ENCODE measurements at regions not wholly inside any gene's neighbourhood (a gene's known extent, or its start where the extent isn't known, plus 50 kb on each side); places are given as distances from the start of the nearest gene placed in this dataset.
A peak's percentile ranks its signal among the peaks of the same experiment; 100 is the strongest.

DNA sequence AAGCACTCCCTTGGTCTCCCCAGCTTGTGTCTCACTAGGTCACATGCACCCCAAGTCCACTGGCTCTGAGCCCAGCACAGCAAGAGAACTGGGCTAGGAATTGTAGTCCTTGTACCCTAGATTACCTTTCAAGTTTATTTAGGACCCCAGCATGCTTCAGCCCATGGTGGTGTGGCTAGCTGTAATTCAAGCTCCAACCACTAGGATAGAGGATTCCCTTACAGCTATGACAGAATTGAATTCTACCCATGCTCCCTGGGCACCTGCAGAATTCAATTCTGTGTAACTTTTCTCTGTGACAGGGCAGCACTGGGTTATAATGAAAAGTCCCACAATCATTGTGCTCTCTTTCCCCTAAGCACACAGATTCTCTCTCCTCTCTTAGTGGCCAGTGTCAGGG lies 253.8 kb upstream of the DMD start:
- ATAC-seq (no peak), DNase-seq (no peak)

DNA sequence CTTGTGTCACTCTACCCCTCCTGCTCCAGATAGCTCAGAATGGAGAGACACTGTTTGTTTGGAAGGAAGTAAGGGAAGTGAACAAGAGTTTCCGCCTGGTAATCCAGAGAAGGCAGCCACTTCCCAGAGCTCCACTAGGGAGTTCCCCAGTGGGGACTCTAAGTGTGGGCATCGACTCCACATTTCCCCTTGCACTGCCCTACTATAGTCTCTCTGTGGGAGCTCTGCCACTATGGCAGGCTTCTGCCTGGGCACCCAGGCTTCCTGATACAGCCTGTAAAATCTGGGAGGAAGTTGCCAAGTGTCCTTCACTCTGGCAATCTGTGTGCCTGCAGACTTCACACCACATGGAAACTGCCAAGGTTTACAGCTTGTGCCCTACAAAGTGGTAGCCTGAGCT lies 245.8 kb upstream of the DMD start:
- ATAC-seq (no peak), DNase-seq (no peak)

DNA sequence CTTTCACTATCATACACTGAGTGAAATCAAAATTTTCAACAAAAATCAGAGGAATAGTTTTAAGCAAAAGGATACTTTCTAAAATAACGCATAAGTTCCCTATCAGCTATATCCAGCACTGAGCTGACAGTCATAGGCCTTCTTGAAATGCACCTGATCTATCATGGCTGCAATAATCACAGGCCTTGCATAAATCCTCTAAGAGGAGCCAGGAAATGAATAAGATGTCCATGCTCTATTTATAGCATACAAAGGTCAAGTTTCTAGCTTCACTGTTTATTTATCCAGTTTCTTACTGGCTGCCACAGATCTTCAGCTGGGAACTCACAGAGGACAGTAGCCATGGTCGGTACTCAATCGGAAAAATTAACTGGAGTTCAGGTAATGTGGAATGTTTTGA lies 235.9 kb upstream of the DMD start:
- no peak for DNase-seq

DNA sequence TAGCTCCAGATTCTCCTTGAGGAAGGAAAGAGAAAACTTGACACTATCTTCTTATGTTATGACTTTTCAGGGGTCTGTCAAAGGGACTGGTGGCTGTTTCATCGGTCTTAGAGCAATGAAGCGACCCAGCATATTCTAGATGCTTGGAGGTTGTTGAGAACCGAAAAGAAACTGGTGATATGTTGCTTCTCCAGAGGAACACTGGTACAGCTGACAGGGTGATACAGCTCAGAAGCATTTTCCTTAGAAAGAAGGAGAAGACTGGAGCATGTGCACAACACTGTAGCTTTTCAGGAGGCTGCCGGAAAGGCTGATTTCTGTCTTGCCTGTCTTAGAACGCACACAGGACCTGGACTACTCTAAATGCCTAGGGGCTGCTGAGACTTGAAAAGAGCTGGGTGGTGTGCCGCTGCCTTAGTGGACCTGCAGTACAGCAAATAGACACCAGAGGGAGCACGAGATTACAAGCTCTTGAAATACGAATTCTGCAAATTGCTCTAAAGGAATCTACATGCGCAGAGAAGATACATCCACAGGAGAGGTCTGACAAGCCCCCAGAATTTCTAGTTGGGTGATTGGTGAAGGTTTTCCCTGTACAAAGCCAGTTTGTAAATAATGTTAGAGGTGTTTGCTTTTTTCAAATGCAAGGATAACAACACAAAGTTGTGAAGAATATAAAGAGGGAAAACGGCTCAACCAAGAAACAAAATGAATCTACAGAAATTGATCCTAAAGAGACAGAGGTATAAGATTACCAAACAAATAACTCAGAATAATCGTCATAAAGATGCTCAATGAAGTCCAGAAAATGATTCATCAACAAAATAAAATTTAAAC lies 223.1 kb upstream of the DMD start:
- no peak for ATAC-seq
- peak; percentile 31 for DNase-seq

More for the DNA sequence above, 235.9 kb upstream of the DMD start:
- ATAC-seq = no peak

DNA sequence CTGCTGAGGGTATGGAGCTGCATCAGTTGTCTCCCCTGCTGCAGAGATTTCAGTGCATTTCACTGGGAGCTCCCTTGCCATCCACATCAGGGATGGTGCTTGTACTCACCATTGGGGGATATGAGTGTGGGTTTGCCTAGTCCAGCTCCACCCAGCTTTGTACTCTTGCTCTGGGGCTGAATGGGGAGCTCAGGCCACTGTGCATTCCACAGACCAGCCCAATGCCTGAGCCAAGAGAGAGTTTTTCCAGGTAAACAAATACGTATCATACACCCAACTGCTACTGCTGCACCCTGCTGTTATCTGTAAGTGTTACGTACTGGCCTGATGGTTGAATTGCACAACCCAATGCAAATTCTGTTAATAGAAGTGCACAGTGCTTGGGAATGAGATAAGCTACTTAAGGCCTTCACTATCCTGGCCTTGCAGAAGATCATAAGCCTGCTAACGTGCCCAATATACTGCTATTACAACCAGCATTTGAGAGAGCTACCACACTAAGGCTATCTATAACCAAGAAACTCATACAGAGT lies 205.0 kb upstream of the DMD start:
- DNase-seq (no peak), ATAC-seq (no peak)

DNA sequence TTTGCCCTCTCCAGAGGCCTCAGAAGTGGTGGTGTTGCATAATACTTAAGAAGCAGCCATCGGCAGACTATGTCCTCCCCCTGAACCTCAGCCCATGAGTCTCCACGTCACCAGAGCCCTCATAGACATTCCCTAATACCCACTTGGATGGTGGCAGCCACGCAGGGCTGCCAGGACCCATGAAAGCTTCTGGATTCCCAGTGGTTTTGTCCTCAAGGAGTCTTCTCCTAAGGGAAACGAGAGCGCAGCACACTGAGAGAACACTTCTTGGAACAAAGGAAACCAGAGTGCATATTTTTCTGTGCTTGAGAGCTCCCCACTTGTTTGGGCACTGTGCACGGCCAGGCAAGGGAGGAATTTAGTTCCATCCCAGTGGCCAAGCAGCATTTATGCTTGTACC lies 204.1 kb upstream of the DMD start:
- ATAC-seq (no peak), DNase-seq (no peak)

DNA sequence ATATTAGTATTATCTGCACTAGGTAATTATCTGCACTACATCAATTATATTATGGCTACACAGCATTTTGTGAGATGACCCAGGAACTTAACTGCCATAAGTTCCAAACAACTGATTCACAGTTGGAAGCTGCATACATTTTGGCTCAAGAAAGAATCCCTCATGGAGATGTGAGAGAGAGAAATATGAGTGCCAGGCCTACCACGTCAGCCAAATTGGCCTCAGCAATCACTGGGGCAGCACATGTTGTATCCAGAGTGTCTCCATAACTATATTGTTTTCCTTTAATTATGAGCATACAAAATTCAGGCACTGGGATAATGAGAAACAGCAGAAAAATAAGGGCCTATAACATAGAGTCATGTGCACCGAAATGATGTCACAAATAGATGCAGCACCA lies 174.2 kb upstream of the DMD start:
- DNase-seq (no peak), ATAC-seq (no peak)

DNA sequence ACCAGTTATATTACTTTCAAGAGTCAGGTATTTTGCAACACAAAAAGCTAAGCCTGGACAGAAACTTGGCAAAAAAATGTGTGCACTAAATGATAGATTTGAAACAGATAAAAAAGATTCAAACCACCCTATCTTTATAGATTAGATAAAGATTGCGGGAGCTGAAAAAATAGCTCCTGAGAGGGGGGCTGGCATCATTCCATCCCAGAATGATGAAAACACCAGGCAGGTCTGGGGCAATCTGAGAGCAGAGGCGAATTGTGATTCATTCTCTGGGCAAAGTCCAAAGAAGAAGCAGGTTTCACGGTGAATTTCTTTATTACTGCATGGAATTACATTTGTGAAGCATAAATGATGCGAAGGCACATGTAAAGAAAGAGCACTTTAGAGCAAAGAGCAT lies 168.5 kb upstream of the DMD start:
- ATAC-seq (no peak), DNase-seq (no peak)

DNA sequence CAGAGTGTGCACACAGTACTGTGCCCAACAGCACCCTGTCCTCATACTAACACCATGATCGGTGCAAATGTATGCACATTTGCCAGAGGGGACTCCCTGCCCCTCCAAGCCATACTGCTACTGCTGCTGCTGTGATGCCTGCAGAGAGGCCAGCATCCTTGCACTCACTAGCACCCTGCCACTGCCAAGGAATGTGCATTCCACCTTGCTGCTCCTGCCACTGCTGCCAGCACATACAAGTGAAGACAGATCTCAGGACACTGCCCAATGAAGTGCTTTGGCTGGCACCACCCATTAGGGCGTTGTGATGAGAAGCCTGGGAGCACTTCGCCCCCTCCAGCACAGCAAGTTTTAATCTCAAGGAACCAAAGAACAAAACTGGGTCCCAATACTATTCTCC lies 146.3 kb upstream of the DMD start:
- no peak for ATAC-seq
- no peak for DNase-seq

DNA sequence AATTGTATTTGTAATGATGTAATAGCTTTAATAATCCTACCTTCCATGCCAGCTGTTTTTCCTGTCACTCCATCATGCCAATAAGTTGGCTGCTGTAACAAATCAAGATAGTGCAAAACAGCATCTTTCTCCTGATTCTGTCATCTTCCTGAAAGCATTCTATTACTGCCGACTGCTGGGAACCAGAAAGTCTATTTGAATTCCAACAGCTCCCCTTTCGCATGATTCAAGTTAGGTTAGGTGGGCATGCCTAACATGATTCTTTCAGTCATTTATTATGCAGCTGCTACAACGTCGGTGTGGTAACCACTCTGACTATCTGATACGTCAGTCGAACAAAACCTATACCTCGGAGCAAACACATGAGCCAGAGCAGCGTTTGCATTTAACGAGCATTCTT lies 127.9 kb upstream of the DMD start:
- DNase-seq (no peak), ATAC-seq (no peak)

DNA sequence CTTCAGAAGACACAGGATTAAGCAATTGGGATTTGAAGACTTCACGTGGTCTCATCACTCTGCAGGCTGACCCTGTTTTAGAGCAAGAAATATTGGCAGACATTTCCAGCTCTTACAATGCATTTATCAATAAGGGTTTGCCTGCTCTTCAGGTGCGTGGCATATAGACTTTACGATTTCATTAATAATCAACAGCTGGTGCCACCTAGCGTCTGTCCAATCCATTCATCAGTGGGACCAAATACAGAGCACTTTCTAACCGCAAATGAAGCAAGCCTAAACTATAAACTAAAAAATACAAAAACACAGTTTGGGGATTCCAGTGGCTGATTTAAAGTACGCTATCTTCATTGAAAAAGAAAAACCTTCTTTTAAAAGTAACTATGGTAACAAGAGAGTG lies 125.4 kb upstream of the DMD start:
- DNase-seq = no peak
- no peak for ATAC-seq

DNA sequence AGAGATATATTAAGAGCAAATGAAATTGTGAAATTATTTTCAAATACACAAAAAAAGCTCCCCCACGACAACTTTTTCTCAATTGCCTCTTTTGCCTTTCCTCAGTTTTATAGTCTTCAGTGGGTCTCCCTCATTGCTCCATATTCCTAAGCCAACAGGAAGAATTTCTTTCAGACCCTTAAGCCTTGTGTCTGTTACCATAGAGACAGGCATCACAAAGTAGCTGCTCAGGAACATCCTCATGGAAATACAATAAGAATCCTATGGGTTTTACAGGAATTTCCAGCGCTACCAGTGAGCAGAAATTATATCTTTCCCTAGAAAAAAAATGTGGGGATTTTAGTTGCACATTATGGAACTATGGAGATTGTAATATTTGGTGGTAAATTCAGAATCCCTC lies 121.9 kb upstream of the DMD start:
- no peak for DNase-seq
- ATAC-seq = no peak

DNA sequence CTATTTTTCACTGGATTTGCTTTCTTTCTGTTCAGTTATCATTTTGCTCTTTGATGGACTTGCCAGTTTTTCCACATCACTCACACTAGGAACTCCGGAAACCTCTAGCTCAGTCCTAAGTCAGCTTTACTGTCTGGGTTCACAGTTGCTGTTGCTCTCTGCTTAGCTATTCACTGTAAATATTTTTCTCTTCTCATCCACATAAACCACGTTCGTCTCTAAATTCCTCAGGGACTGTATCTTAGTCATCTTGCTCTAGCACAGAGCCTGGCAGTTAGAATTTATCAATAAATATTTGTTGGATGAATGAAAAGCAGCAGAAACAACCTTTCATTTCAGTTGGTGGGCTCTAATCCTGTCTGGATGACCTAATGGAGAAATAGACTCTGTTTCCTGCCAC lies 119.4 kb upstream of the DMD start:
- DNase-seq = no peak

DNA sequence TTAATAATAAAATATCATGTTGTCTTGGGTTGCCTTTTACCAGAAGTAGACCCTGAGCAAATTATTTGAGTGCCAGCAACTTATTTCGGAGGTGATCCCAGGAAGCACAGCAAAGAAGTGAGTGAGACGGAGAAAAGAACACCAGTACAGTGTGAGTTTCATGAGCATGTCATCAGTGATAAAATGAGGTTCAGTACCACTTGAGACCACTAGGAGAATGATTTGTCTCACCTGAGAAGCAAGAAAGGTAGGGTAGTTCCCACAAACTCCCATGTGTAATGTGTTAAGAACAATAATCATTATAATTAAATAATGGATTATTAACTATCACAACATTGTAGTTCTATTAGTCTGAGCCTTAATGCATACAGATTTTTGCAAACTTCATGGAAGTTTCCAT lies 112.8 kb upstream of the DMD start:
- no peak for ATAC-seq
- no peak for DNase-seq

More for the DNA sequence above, 119.4 kb upstream of the DMD start:
- no peak for ATAC-seq

DNA sequence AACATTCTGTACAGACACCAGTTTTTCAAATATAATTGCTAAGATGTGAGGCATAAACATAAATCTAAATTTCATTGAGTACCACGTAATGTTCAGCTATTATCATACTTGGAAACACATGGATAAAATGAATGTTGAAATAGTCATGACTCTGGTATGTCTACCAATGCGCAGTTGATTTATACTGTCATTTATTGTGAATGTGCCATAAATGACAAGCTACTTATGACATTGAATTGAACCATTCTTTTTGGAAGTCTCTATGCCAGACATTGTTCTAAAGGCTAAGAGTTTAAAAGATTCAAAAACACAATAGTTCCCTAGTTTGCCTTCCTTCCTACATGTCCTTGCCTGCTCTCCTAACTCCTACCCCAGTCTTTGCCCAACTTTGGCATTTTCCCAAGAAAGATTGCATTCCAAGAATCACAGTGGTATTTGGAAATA lies 96.6 kb upstream of the DMD start:
- ATAC-seq (no peak), DNase-seq (no peak)

DNA sequence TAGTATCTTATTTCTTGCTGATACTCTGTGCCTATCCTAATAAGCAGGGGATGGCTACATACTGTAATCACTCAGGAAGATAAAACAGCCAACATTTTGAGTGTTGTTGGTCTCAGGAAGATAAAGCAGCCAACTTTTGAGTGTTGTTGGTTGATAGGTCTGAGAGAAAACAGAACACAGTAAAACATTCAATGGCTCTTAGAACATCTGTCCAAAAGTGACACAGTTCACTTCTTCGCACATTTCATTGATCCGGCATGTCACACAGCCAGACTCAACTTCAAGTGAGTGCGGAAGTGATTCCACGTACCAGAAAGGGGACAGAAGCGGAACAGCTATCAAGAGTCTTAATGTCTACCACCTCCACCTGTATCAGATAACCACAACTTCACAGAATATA lies 87.3 kb upstream of the DMD start:
- ATAC-seq (no peak), DNase-seq (no peak)

DNA sequence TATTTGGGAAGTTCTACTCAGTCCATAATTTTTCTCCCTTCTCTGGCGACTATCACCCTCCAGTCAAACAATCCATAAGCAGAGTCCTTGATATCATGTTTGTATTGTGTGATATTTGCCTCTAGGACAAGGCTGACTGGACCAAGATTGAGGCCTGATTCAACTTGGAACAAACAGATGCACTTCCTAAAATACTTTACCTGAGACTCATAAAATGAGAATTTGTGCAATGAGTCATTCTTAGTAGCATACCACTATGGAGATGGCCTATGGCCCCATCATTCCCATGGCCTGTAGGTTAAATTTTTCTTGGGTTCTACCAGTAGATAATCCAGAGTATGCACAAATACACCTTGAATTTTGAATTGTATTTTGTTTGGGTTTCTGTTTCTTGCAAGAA lies 74.2 kb upstream of the DMD start:
- ATAC-seq = no peak
- no peak for DNase-seq

DNA sequence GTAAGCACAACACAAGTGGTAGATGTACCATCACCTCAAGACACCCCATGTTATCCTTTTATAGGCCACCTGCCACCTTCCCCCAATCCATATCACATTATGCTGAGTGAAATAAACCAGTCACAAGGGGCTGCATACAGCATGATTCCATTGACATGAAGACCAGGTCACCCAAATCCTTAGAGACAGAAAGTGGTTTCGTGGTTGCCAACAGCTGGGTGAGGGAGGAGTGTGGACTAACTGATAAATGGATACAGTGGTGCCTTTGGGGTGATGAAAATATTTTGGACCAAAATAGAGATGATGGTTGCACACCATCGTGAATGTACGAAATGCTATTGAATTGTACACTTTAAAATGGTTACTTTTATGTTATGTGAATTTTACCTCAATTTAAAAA lies 65.7 kb upstream of the DMD start:
- ATAC-seq (no peak), DNase-seq (no peak)

DNA sequence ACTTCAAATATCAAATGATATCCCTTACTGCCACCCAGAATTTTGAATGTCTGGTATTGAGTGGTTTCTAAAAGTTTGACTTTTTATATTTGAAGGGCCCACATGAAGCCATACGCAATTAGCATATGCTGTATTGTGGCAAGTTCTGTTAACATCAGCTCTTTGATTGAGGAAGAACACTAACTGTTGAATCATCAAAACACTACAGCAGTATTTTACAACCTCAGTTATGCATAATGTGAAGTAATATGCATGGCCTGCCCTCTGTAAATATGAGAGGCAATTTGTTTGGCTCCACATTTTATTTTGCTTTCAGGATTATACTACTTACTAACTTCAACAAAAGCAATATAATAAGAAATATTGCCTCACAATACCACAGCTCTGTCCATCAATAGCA lies 62.2 kb upstream of the DMD start:
- DNase-seq = no peak
- ATAC-seq = no peak

DNA sequence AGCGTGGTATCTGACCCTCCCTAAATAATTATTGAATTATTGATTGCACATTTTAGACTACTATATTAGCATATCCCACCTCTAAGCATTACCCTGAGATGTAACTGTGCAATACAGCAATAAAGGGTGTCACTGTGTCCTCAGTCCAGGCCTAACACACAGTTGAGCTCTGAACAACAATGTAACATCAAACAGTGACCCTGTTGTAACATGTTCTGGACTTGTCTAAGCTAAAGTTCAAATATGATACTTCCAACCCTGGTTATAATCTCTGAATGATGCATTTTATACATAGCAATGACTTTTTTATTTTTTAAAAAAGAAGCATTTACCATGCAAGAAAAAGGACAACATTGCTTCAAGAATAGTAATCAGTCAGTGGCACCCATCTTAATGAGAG lies 61.6 kb upstream of the DMD start:
- DNase-seq (no peak), ATAC-seq (no peak)

Data from stimulated activated naive CD8-positive, alpha-beta T cell treated with anti-CD3 and anti-CD28 coated beads, Interleukin-15, Interleukin-2, amounts not matched to agents 100 U/mL and 50 U/mL, for 24 hours (primary cell).